Stimulated activated CD4-positive, alpha-beta T cell treated with anti-CD3 and anti-CD28 coated beads, Interleukin-12 subunit alpha, Interleukin-12 subunit beta, amount 100 ng/mL, for 4 hours (primary cell): ENCODE measurements at regions not wholly inside any gene's neighbourhood (a gene's known extent, or its start where the extent isn't known, plus 50 kb on each side); places are given as distances from the start of the nearest gene placed in this dataset.
"Not testable (repeated sequence)": the region's sequence is repeated elsewhere in the genome, so short reads cannot be mapped to it uniquely, and the experiment has no call there.

Experiments used
- DNase-seq: peaks from one replicate; pipeline ENCODE4 v3.0.0-alpha.2; 2020

GRCh38 chr1:21385022-21385421, 54.9 kb upstream of the NBPF3 start:
- DNase-seq: no peak

DNA sequence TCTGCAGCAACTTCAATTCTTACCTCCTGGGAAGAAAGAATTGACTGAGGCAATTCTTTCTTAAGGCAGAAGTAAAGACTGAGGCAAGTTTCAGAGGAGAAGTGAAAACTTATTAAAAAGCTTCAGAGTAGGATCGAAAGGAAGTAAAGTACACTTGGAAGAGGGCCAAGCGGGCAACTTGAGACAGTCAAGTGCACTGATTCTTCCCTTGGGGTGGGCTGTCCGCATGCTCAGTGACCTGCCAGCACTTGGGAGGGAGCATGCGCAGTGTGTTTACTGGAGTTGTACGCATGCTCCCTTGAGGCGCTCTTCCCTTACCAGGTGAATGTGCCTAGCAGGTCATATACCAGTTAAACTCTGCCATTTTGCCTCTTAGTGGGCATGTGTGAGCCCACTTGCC, 55.3 kb upstream of the NBPF3 start:
- no peak for DNase-seq

GRCh38 chr1:21383785-21384401, 56.0 kb upstream of the NBPF3 start:
- DNase-seq: no peak

DNA sequence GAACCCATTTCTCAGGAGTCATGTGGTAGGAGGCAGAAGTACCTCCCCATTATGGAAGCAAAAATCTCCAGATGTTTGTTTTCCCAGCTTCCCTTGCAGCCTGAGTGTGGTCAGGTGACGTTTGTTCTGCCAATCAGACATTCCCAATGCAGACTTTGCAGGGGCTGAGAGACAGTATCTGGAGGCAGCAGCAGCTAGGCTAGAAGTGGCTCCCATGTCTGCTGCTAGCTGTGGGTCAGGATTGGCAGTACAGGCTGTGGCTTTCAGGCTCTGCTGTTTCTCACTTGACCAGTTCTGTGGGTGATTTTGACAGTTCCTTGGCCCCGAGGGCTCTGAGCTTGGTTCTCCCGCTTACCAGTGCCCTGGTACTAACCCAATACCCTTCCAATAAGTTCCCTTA, 58.6 kb upstream of the NBPF3 start:
- no peak for DNase-seq

GRCh38 chr1:21380147-21380546, 59.8 kb upstream of the NBPF3 start:
- DNase-seq: not testable (repeated sequence)

DNA sequence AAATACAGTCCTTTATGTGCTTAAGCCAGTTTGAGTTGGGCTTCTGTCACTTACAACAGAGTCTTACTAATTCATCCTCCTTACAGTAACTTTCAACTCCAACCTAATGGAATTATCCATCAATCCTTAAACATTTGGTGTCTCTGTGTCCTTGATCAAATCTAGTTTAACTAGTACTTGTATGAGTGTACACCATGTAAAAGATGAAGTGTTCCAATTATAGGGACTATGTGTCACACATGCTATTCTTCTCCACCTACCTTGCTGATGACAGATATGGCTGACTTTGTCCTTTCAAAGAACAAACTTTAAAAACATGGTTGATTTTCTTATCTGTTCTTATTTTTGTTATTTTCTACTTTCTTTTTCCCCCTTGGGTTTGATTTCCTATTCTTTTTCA, 60.4 kb upstream of the NBPF3 start:
- no peak for DNase-seq

- DNase-seq: no peak
These were observed 61.0 kb upstream of the NBPF3 start for GRCh38 chr1:21378705-21379494.

GRCh38 chr1:21372383-21372782, 67.6 kb upstream of the NBPF3 start:
- DNase-seq: no peak

DNA sequence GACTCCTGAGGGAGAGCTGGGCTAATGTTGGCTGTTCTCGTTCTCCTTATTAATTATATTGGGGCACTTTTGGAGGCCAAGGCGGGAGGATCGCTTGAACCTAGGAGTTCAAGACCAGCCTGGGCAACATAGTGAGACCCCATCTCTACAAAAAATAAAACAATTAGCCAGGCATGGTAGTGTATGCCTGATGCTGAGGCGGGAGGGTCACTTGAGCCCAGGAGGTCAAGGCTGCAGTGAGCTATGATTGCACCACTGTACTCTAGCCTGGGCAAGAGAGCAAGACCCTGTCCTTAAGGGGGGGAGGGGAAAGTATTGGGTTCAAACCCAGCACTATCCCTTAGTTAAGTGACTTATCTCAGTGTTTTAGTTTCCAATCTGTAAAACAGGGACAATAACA, 70.0 kb upstream of the NBPF3 start:
- DNase-seq: no peak

DNA sequence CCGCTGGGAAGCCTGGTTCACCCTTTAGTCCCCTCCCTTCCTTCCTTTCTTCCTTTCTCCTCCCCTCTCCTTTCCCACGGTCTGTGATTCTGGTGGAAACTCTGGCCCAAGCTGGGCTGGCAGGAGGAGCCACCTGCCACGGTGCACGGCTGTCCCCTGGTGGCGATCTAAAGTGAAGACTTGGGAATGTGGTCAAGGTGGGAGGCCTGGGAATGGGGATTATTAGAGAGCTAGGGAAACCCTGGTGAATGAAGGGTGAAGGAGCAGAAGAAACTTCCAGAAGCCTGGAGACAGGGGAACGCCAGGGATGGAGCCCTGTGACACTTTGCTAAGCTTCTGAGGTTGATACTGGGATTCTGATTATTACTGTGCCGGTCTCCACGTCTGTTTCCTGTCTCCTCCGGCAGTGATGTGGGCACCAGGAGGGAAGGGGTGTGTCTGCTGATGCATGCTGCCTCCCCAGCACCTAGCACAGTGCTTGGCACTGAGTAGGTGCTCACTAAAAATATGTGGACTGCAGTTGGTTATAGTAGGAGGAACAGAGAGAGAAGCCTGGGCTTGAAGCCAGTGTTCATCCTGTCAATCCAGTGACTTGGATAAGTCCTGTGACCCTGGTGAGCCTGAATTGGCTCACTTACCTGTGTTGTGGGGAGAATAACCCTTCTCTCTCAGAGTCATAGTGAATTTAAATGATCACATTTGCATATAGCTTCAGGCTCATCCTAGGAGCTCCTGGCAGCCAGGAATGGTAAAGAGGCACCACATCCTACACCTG, 71.2 kb upstream of the NBPF3 start:
- peak; percentile 60 for DNase-seq

DNA sequence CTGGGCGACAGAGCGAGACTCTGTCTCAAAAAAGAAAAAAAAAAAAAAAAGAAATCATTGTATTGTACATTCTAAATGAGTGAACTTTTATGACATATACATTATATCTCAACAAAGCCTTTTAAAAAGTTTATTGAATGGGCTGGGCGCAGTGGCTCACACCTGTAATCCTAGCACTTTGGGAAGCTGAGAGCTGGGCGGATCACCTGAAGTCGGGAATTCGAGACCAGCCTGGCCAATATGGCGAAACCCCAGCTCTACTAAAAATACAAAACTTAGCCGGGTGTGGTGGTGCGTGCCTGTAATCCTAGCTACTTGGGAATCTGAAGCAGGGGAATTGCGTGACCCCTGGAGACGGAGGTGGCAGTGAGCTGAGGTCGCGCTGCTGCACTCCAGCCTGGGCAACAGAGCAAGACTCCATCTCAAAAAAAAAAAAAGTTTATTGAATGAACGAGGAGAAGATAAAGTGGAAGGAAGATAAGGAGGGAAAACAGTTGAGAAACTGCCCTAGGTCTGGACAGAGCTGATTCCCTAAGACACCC, 71.9 kb upstream of the NBPF3 start:
- not testable (repeated sequence) for DNase-seq

GRCh38 chr1:21366288-21366687, 73.6 kb upstream of the NBPF3 start:
- no peak for DNase-seq

GRCh38 chr1:21365036-21365435, 74.8 kb upstream of the ECE1 start:
- DNase-seq: no peak

DNA sequence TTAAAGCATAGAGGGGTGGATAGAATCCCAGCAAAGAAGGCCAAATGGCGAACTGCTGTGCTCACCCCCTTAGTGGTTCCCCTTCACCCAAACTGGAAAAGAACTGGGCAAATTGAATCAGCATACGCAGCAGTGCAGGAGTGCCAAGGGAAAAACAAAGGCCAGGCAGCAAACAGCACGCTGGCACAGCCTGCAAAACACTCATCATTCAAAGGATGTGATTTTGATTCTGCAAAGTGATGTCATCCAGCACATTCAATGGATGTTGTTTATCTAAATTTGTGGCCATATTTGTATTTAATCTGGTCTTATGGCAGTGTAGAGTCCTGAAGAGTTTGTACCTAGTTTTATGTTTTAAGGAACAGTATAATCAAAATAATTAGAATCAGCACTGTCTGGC, 71.8 kb upstream of the ECE1 start:
- DNase-seq: no peak

DNA sequence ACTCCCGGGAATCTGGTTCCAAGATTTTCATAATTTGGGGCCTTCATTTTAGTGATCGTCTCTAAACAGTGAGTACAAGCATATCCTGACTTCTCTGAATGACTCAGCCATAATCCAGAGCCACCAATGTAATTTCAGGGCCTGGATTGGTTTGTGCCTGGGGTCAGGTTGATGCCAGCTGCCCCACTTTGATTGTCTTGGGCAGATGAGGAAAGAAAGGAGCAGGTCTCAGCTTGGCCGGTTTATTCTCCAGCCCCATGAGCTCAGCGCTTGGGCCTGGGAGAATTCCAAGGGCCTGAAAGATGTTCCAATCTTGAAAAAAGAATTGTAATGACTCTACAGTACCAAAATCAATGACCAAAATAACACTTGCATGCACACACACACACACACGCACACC, 71.2 kb upstream of the ECE1 start:
- no peak for DNase-seq

DNA sequence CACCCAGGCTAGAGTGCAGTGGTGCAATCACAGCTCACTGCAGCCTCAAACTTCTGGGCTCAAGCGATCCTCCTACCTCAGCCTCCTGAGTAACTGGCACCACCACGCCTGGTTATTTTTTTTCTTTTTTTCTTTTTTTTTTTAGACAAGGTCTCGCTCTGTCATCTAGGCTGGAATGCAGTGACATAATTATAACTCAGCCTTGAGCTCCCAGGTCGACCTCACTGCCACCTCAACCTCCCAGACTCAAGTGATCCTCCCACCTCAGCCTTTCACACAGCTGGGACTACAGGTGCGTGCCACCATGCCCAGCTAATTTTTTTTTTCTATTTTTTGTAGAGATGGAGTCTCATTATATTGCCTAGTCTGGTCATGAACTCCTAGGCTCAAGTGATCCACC, 66.9 kb upstream of the ECE1 start:
- no peak for DNase-seq

DNA sequence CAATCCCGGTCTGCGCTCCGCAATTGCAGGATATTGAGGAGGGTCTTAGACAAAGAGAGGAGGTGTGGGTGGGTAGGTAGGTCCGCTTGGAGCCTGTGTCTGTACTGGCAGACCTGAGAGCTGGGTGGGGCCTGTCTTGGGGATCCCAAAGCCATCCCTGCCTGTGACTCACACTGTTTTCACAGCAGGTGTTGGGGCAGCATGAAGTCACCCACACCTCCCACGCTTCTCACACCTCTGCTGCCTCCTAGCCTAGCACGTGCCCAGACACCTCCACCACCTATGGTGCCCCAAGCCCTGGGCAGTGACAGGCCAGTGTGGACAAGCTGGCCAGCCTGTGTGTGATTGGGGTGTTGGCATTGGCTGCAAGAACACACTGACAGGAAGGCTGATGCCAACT, 65.7 kb upstream of the ECE1 start:
- no peak for DNase-seq

DNA sequence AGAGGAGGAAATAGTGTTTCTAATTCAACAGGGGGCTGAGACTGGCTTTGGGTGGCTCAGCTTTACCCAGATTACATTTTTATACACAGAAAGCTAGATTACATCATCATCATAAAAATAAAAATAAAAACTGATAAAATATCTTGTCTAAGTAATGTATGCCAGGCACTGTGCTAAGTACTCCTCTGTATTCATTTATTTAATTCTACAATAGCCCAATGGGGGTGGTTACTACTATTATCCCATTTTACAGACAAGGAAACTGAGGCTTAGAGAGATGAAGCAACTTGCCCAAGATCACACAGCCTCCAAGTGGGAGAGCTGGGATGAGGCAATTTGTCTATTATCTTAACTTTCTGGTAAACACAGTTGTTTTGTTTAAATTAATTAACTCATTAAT, 62.3 kb upstream of the ECE1 start:
- DNase-seq: no peak

GRCh38 chr1:21351901-21352300, 61.6 kb upstream of the ECE1 start:
- no peak for DNase-seq

GRCh38 chr1:21350202-21350885, 60.1 kb upstream of the ECE1 start:
- DNase-seq: no peak

GRCh38 chr1:21349693-21350092, 59.4 kb upstream of the ECE1 start:
- DNase-seq: no peak

DNA sequence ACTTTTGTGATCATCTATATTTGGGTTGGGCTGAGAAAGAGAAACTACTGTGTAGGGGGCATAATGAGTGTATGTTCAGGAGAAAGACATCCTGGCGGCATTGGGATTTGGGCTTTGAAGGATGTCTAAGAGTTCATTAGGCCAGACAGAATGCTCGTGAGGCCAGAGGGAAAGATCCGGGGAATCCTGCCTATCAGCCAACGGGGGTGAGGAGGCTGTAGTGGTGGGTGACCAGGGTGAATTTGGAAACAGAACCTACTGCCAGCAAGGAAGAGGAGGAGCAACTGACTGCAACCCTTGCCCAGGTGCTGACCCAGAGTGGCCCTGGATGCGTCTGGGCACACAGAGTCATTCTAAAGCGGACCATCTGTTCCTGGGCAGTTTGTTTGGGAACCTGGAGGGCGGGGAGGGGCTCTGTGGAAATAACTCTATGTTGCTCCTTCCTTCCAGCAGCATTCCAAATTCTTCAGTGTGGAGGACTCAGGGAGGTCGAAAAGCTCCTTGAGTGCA, 56.9 kb upstream of the ECE1 start:
- no peak for DNase-seq
